ENCODE measurements at regions not wholly inside any gene's neighbourhood (a gene's known extent, or its start where the extent isn't known, plus 50 kb on each side); places are given as distances from the start of the nearest gene placed in this dataset.
A peak's percentile ranks its signal among the peaks of the same experiment; 100 is the strongest.
"Not testable (repeated sequence)": the region's sequence is repeated elsewhere in the genome, so short reads cannot be mapped to it uniquely, and the experiment has no call there.

DNA sequence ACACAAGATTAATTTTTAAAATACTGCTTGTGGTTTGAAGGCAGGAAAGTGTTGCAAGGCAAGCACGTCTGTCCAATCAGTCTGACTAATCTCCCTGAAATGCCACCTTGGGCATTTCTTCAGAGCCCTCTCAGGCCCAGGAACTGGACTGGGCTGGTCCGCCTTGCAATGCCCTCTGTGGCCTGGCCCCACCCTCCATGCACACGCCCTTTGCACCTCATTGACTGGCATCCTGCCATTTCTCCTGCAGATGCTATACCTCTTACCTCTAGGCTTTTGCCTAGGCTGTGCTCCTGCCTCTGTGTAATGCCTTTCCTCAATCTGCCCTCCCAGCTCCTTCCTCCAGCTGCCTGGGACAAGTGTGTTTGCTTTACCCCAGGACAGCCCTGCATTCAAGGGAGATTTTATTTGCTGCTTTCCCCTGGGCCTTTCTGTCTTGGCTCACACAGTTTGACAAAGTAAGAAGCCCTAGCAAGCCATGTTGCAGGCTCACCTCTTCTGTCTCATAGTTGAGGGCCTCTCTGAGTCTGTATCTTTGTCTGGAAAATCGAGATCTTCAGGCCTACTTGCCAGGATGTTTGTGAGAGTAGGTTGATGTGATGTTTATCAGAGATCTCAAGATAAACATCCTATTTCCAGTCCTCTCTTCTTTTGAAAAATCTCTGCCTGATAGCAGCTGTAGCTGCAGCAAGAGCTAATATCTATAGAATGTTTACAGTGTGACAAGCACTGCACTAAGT lies 149.2 kb upstream of the JUN start:
- peak; percentile 85 for DNase-seq (ENCODE audit: low read depth)

DNA sequence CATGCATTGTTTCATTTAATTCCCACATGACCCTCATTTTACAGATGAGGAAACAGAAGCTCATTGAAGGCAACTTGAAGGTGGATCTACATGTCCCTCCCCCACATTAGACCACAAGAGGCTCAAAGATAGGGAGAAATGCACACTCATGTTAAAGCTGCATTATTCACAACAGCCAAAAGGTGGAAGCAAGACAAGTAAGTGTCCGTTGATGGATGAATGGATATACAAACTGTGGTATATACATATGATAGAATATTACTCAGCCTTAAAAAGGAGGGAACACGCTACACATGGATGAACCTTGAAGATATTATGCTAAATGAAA lies 149.7 kb upstream of the JUN start:
- peak; percentile 25 for DNase-seq (ENCODE audit: low read depth)

DNA sequence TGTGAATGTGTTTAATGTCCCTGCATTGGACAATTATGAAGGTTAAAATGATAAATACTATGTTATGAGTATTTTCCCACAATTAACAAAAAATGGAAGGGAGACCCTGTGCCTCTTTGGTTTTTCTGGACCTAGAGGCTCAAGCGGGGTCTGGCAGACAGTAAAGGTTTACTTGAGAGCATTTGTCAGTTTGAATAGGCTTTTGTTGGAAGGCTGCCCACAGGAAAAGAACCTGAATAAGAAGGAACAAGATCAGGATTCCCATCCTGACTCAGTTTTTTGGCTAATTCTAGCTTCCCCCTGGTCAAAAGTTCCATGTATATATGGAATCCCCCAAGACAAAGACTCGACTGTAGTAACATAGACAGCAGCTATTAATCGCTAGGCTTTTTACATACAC lies 150.9 kb upstream of the JUN start:
- DNase-seq (ENCODE audit: low read depth) = peak; percentile 41

DNA sequence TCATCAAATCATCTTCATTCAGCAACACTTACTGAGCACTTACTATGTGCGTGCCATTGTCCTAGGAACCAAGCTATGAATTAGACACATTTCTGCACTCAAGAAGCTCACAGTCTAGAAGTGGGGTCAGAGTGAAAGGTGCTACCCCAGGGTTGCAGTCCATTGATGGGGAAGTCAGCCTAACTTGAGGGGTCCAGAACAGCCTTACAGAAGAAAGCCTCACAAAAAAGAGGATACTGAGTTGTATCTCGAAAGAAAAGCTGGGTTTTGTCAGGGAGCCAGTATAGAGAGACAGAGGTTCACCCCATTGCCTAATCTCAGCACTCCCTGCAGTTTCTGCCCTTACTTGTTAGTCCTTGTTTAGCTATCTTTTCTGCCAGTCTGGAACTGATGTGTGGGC lies 153.1 kb upstream of the JUN start:
- no peak for DNase-seq (ENCODE audit: low read depth)

DNA sequence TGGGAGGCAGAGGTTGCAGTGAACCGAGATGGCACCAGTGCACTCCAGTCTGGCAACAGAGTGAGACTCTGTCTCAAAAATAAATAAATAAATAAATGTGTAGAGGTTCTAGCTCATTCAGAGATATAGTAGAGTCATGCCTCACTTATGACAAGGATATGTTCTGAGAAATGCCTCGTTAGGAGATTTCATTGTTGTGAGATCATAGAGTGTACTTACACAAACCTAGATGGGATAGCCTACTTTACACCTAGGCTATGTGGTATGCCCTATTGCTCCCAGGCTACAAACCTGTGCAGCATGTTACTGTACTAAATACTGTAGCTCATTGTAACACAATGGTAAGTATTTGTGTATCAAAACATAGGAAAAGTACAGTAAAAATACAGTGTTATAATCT lies 155.3 kb upstream of the JUN start:
- DNase-seq (ENCODE audit: low read depth) = no peak

DNA sequence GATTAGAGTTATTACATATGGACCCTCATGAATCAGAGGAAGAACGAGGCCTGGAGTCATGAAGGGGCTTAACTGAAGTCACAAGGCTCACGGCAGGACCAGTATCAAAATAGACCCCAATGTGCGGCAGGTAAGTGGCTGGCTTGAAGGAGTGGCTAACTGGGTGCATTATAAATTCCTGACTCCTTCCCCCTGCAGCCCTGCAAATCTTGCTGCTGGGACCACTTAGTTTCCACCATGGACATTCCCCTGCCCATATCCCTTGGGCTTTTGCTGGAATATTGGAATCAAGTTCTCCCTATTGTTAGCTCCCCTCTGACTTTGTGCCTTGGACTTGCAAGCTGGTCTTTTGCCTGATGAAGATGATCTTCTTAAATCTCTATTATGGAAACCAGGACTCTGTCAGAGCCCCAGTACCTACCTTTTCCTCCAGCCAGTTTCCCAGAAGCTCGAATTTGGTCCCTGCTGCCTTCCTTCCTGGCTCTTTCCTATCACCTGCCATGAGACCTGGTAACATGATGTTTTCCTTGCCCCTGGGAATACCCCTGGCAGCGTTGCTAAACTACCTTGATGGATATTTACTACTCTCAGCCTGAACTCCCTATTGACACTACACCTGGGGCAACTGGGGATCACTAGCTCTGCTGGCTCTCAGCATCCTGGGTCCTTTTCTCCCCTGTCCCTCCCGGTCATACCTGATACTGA lies 156.0 kb upstream of the JUN start:
- no peak for DNase-seq (ENCODE audit: low read depth)

DNA sequence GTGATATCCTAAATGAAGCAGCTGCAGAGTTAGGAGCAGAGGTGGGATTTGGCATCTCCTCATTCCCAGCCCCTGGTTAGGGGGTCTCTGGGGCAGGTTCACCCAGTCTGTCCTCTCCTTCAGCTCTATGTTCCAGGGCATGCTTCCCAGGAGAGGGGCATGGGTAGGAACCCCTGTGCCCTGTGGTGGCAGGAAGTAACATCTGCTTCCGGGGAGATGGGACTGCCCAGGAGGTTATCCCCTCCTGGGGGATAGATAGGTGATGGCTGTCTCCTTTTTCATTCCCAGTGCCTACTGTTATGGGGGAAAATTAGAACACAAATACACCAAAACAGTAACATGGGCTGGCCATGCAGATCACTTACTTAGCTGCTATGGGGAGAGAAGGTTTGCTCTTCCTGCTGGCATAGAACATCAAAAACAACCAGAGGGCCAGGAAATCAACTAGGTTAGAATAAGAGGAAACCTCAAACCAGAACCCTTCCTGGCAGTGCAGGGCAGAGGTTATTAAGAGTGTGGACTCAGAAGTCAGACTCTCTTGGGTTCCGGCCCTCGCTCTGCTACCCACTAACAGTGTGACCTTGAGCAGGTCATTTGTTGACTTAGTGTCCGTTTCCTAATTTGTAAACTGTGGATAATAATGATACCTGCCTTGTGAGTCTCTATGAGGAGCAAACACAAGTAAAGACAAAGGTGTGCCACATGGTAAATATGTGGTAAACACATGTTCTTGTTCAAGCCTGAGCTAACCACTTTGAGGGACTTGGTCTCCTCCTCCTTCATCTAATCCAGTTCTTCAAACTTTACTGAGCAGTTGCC lies 157.8 kb upstream of the JUN start:
- DNase-seq (ENCODE audit: low read depth) = no peak

DNA sequence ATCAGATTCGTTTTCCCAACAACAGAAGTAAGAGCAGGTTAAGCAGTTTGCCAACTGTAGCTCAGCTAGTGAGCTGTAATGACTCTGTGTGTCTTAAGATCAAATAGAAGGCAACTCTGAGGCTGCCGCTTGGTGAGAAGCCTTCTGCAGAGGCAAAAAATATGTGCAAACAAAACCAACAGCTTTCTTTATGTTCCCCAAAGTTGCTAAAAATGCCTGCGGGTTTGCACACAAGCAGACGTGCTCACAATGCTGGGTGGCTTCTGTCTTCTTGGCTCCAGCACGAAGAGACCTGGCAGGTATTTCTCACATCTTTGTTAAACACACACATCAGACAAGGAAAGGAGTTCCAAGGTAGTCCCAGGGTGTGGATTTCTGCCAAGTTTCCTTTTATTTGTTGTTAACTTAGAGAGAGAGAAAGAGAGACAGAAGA lies 158.9 kb upstream of the JUN start:
- DNase-seq (ENCODE audit: low read depth) = no peak

DNA sequence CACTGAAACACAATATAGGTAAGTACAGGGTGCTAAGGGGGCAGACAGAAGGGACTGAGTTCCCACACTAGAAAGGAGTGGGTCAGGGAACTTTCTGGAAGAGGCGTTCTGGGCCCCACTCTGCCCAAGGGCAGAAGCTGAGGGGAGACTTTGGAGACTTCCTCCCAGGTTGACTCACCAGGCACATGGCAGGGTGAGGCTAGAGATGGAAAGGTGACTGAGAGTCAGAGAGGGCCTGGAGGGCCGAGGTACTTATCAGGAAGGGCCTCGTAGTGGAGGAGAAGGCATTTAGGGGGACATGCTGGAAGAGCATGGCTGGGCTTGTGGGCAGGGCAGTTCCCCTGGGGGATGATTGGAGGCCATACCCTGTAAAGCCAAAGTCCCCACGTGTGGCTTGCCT lies 159.9 kb upstream of the JUN start:
- DNase-seq (ENCODE audit: low read depth) = peak; percentile 23

DNA sequence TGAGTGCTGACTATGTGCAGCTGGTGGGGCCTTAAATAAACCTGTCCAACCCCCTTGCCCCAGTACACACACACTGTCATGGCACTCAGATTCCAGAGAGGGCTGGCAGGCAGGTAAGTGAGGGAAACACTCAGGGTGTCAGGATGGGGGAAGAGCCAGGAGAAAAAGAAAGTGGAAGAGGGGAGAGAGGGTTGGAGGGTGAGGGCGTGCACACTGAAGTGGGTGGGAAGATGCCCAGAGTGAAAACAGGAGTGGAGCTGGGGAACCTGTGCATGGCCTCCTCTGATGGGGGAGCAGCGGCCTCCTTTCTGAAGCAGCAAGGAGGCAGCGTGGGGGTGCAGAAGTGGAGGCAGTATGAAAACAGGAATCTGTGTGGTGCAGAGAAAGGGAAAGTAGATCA lies 160.6 kb upstream of the JUN start:
- no peak for DNase-seq (ENCODE audit: low read depth)

DNA sequence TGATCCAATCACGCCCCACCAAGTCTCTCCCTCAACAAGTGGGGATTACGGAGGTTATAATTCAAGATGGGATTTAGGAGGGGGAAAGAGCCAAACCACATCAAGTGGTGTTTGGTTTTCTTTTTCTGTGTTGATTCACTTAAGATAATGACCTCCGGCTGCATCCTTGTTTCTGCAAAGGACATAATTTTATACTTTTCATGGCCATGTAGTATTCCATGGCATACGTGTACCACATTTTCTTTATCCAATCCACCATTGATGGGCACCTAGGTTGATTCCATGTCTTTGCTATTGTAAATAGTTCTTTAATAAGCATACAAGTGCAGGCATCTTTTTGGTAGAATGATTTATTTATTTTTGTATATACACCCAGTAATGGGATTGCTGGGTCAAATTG lies 162.5 kb upstream of the JUN start:
- no peak for DNase-seq (ENCODE audit: low read depth)

DNA sequence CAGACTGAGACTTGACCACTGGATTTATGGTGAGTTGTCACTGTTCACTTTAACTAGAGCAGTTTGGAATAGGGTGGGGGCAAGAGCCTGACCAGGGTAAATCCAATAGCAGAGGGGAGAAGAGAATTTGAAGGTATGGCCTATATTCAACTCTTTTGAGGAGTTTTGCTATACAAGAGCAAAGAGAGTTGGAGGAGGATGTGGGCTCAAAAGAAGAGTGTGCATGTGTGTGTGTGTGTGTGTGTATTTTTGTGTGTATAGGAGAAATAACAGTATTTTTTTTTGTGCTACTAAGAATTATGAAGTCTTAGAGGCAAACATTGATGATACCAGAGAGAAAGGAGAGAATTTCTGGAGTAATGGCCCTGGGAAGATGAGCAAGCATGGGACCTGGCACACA lies 164.8 kb upstream of the JUN start:
- no peak for DNase-seq (ENCODE audit: low read depth)

DNA sequence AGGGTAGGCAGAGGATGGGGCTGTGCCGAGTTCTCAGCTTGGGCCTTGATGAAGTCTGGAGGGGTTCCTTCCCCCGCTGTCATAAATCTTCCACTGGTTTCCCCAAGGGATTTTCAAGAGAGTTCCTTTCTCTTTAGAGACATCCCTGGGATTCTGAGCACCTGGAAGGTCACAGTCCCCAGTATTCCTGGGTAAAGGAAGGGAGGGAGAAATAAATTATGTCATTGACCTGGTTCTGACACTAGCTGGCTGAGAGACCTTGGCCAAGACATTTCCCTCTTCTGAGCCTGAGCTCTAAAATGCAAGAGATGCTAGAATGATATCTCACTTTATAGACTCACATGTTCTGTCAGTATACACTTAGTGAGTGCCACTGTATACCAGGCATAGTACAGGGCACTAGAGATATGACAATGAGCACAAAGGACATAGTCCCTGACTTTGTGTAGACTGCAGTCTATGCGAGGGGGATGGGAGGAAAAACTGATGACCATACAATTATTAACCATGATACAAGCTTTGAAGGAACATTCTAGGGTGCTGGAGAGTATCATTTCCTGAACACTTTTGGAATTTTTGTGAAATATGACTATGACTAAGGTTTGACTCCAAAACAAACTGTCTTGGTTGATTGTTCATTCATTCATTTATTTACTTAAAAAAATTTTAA lies 165.8 kb upstream of the JUN start:
- no peak for DNase-seq (ENCODE audit: low read depth)

DNA sequence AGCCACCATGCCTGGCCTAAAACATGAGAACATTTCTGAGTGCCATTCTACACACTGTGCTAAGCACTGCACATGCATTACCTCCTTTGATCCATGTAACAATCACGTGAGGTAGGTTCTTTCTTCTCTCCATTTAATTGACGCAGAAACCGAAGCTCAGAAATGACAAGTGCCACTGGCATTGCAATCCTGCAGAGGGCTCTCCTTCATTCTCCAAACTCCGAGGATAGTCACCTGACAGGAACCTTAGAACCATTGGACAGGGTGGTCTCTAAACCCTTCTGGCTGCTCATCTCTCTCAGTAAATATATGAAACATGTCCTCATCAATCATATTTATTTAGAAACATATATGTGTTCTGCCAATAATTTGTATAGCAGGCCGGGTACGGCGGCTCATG lies 167.1 kb upstream of the JUN start:
- no peak for DNase-seq (ENCODE audit: low read depth)

DNA sequence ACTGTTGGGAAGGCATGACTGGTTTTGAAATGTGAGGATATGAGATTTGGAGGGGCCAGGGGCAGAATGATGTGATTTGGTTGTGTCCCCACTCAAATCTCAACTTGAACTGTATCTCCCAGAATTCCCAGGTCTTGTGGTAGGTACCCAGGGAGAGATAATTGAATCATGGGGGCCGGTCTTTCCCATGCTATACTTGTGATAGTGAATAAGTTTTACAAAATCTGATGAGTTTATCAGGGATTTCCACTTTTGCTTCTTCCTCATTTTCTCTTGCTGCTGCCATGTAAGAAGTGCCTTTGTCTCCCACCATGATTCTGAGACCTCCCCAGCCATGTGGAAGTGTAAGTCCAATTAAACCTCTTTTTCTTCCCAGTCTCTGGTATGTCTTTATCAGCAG lies 170.1 kb upstream of the JUN start:
- not testable (repeated sequence) for DNase-seq (ENCODE audit: low read depth)

DNA sequence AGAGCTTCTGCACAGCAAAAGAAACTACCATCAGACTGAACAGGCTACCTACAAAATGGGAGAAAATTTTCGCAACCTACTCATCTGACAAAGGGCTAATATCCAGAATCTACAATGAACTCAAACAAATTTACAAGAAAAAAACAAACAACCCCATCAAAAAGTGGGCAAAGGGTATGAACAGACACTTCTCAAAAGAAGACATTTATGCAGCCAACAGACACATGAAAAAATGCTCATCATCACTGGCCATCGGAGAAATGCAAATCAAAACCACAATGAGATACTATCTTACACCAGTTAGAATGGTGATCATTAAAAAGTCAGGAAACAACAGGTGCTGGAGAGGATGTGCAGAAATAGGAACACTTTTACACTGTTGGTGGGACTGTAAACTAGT lies 179.4 kb upstream of the JUN start:
- not testable (repeated sequence) for DNase-seq (ENCODE audit: low read depth)

DNA sequence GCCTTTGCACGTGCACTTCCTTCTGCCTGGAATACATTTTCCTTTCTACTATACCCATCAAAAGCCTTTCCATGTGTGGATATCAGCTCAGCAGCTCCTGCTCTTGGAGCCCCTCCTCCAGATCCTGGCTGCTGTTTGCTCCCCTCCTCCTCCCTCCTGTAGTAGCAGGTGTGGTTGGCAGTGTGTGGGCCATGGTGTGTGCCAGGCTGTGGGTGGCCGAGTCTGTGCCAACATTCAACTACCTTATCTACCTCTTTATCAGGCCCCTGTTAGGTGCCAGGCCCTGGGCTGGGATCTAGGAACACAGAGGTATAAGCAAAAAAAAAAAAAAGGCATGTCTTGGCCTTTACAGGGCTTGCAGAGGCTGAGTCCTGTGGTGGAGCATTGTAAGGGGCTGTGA lies 180.6 kb upstream of the JUN start:
- no peak for DNase-seq (ENCODE audit: low read depth)

DNA sequence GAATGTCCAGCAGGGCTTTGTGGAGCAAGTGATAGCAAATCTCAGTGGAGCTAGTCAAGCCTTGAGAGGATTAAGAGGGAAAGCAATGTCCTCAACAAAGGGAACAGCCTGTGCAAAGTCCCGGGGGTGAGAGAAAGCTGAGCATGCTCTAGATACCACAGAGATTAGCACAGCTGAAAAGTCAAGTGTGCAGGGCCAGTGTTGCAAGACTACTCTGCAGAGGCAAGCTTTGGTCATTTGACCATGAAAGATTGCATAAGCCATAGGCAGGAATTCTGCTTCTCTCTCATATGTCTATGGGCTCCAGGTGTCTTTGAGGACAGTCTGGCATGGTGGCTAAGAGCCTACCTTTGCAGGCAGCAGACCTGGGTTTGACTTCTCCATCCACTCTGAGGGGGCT lies 181.0 kb upstream of the JUN start:
- DNase-seq (ENCODE audit: low read depth) = no peak

DNA sequence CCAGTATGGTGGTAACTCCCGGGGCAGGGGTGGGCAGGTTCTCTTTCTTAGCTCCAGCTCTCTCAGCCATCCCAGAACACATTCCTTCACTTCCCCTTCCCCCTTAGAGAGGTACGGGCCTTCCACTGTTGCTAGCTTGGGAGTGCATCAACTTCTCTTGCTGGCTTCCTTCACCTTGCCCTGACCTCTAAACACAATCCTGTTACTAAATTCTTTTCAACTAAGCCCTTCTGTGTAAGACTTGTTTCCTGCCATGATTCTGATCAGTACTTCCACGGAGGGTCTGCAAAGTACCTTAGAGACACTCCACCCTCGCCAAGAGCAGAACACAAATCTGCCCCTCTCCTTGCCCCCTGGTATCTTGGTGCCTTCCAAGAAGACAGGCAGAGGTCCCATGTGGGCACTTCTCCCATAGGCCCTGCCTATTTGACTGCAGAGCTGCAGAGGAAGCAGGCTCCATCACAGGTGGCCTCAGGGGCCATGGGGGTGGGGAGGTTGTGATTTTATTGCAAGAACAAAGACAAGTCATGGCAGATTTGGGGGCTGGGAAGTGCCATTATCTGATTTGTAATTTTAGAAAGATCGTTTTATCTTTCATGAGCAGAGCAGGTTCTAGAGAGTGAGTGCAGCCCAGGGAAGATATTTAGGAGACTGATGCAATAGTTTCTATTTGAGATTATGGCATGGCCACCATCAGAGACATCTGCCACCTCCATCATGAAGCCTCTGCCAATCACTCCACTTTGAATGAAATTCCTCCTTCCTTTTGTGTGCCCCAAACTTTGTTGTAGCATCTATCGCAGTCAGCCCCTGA lies 182.5 kb upstream of the JUN start:
- no peak for DNase-seq (ENCODE audit: low read depth)

DNA sequence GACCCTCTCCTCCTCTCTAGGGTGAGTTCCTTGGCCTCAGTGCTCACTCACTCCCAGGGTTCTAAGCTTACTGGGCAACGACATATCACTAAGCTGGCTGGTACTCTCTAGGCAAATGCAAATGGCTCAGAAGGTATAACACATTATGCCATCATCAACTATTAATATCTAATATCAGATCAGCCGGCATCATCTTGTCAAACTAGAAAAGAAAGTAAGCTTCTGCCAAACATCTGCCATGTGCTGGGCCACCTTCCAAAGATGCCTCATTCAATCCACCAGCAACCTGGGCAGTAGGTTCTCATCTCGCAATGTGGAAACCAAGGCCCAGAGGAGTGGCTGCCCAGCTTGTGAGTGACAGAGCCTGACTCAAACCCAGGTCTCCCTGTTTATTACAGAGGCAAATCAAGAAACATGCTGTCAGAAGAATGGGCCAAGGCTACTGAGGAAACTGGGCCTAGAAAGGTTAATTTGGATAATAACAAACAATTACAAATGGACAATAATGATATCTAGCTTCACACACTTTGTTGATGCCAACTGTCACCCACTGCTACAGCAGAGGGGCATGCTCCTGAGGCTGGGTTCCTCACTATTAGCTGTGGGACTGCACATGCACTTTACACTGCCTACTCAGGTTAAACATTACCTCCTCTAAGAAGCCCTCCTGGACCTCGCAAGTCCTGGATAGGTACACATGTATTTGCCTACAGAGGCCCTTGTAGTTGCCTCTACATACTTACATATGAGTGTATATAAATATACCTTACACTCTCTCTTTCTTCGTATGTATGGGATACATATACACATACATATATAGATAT lies 183.3 kb upstream of the JUN start:
- no peak for DNase-seq (ENCODE audit: low read depth)
